MCF 10A (cell line): ENCODE measurements at regions not wholly inside any gene's neighbourhood (a gene's known extent, or its start where the extent isn't known, plus 50 kb on each side); places are given as distances from the start of the nearest gene placed in this dataset.

Experiments
- BruUV-seq: library from RNA; stranded (reverse); fragments of 400-500 nt; replicated peaks from 2 replicates; lab custom pipeline; 2021; lab: Mats Ljungman, UMichigan
- CTCF ChIA-PET: fragments of 300-600 bp; sonication (Branson Sonifier 250); formaldehyde crosslinking; extraction: SDS; loops from one replicate; lab custom pipeline; 2021; ENCODE audit warnings: antibody characterized with exemption, inconsistent platforms; lab: Yijun Ruan, JAX
- POLR2A ChIA-PET: fragments of 300-600, 350-650 bp; sonication (Branson Sonifier 250); formaldehyde crosslinking; extraction: SDS; loops from one replicate; lab custom pipeline; 2020; ENCODE audit warnings: antibody characterized with exemption, inconsistent platforms; lab: Yijun Ruan, JAX
- DNase-seq: peaks from one replicate; pipeline ENCODE4 v3.0.0-alpha.2; 2018; ENCODE audit not compliant: unreplicated experiment
- H3K27ac Mint-ChIP-seq: one replicate; pipeline ENCODE4 v1.8.0; 2022; ENCODE audit warnings: mild to moderate bottlenecking, low read depth, mixed read lengths; ENCODE audit not compliant: unreplicated experiment
- H3K27me3 Mint-ChIP-seq: one replicate; pipeline ENCODE4 v1.8.0; 2022; ENCODE audit warnings: mixed read lengths; ENCODE audit not compliant: insufficient read depth, unreplicated experiment
- H3K36me3 Mint-ChIP-seq: one replicate; pipeline ENCODE4 v1.8.0; 2022; ENCODE audit warnings: mild to moderate bottlenecking, moderate library complexity, mixed read lengths; ENCODE audit not compliant: insufficient read depth, unreplicated experiment
- H3K4me1 Mint-ChIP-seq: one replicate; pipeline ENCODE4 v1.8.0; 2022; ENCODE audit warnings: mixed read lengths; ENCODE audit not compliant: insufficient read depth, unreplicated experiment
- H3K4me3 Mint-ChIP-seq: one replicate; pipeline ENCODE4 v1.8.0; 2022; ENCODE audit warnings: mild to moderate bottlenecking, moderate library complexity, mixed read lengths; ENCODE audit not compliant: unreplicated experiment
- H3K9me3 Mint-ChIP-seq: one replicate; pipeline ENCODE4 v1.8.0; 2022; ENCODE audit warnings: mixed read lengths; ENCODE audit not compliant: unreplicated experiment
- CTCF ChIP-seq: fragments of 200-600 bp; IDR thresholded peaks from one replicate; pipeline ENCODE4 v1.8.0; 2022; ENCODE audit warnings: antibody characterized with exemption, mild to moderate bottlenecking; ENCODE audit not compliant: unreplicated experiment
- intact Hi-C: fragments of 100-400 bp; cut with micrococcal nuclease; formaldehyde crosslinking; loops from 2 replicates; pipeline ENCODE4 v1.14.1; 2022

GRCh38 chr6:3664625-3665041 is 86.9 kb downstream of the PXDC1 start:
- TF ChIP-seq CTCF: no peak
- ChIA-PET POLR2A (no interaction called here), CTCF (no interaction called here)
- Mint-ChIP-seq H3K4me3 (no peak overlapping the region), H3K4me1 (no peaks in the 10 kb centered on the region), H3K36me3 (no peaks in the 10 kb centered on the region), H3K27me3 (no peaks in the 10 kb centered on the region), H3K9me3 (peaks cover 8% of the 10 kb centered on the region), H3K27ac (no peak overlapping the region)
- no peak for DNase-seq
- BruUV-seq: no TSS peak
- intact Hi-C loops: no loop called here

GRCh38 chr6:3663811-3664210 is 87.7 kb downstream of the PXDC1 start:
- Mint-ChIP-seq H3K36me3 (no peaks in the 10 kb centered on the region), H3K4me1 (no peaks in the 10 kb centered on the region), H3K4me3 (no peak overlapping the region), H3K27ac (no peak overlapping the region), H3K27me3 (no peaks in the 10 kb centered on the region), H3K9me3 (peaks cover 8% of the 10 kb centered on the region)
- intact Hi-C loops: no loop called here
- DNase-seq: no peak
- no TSS peak for BruUV-seq
- CTCF ChIA-PET: no interaction called here
- no peak for TF ChIP-seq CTCF
- POLR2A ChIA-PET: no interaction called here

- no peak for TF ChIP-seq CTCF
- no TSS peak for BruUV-seq
- POLR2A ChIA-PET: no interaction called here
- Mint-ChIP-seq H3K9me3 (peaks cover 8% of the 10 kb centered on the region), H3K36me3 (no peaks in the 10 kb centered on the region), H3K27ac (no peak overlapping the region), H3K4me3 (no peak overlapping the region), H3K4me1 (no peaks in the 10 kb centered on the region), H3K27me3 (no peaks in the 10 kb centered on the region)
- intact Hi-C loops: no loop called here
- CTCF ChIA-PET: no interaction called here
- DNase-seq: no peak
Measured at GRCh38 chr6:3663081-3663480, 88.4 kb downstream of the PXDC1 start.

- intact Hi-C loops: no loop called here
- Mint-ChIP-seq H3K27ac (no peak overlapping the region), H3K9me3 (no peaks in the 10 kb centered on the region), H3K36me3 (no peaks in the 10 kb centered on the region), H3K27me3 (no peaks in the 10 kb centered on the region), H3K4me1 (no peaks in the 10 kb centered on the region), H3K4me3 (no peak overlapping the region)
- BruUV-seq: no TSS peak
- ChIA-PET POLR2A (interaction anchor here (0.9 kb wide), 1 partner anchor 41 kb away, joined by 3 read pairs; no protein-coding TSS in a partner anchor), CTCF (interaction anchor here (0.7 kb wide), 1 partner anchor 43 kb away, joined by 3 read pairs; no protein-coding TSS in a partner anchor)
- DNase-seq: no peak
- no peak for TF ChIP-seq CTCF
Measured at GRCh38 chr6:3661390-3661789, 90.1 kb downstream of the PXDC1 start.
